WTC11 (cell line): ENCODE measurements at regions not wholly inside any gene's neighbourhood (a gene's known extent, or its start where the extent isn't known, plus 50 kb on each side); places are given as distances from the start of the nearest gene placed in this dataset.

Experiments used
- ATAC-seq: fragments of 200-7000 bp; cut with Tn5 transposase; 2 replicates; pipeline ENCODE4 v1.10.0; 2021; ENCODE audit warnings: mild to moderate bottlenecking, moderate library complexity
- CTCF ChIA-PET: fragments of 300-600 bp; sonication (Branson Sonifier 250); formaldehyde crosslinking; loops from one replicate; lab custom pipeline; 2021; ENCODE audit warnings: antibody characterized with exemption; lab: Charles Lee
- POLR2A ChIA-PET: fragments of 350-600 bp; sonication (Branson Sonifier 250); formaldehyde crosslinking; loops from one replicate; lab custom pipeline; 2021; ENCODE audit warnings: antibody characterized with exemption; lab: Charles Lee
- DNase-seq: peaks from one replicate; pipeline ENCODE4 v3.0.0; 2021; ENCODE audit warnings: low spot score
- H3K27ac Mint-ChIP-seq: 2 replicates; pipeline ENCODE4 v1.8.0; 2021; ENCODE audit warnings: mixed read lengths
- H3K27me3 Mint-ChIP-seq: 2 replicates; pipeline ENCODE4 v1.8.0; 2021; ENCODE audit warnings: low read depth, mild to moderate bottlenecking, moderate library complexity, mixed read lengths
- H3K36me3 Mint-ChIP-seq: 2 replicates; pipeline ENCODE4 v1.8.0; 2021; ENCODE audit warnings: mixed read lengths
- H3K4me1 Mint-ChIP-seq: 2 replicates; pipeline ENCODE4 v1.8.0; 2022; ENCODE audit warnings: mixed read lengths
- H3K4me3 Mint-ChIP-seq: 2 replicates; pipeline ENCODE4 v1.8.0; 2021; ENCODE audit warnings: mild to moderate bottlenecking, moderate library complexity, mixed read lengths
- H3K9me3 Mint-ChIP-seq: 2 replicates; pipeline ENCODE4 v1.8.0; 2021; ENCODE audit warnings: mixed read lengths
- AFF4 ChIP-seq: sonication (generic); formaldehyde crosslinking; IDR thresholded peaks from 2 replicates; pipeline ENCODE4 v1.8.1; 2023; ENCODE audit warnings: mild to moderate bottlenecking, missing genetic modification reagents, borderline replicate concordance
- AR ChIP-seq: fragments of 250-450 bp; sonication (Bioruptor Pico); IDR thresholded peaks from 2 replicates; pipeline ENCODE4 v1.9.0; 2021; ENCODE audit warnings: mild to moderate bottlenecking
- CBFB ChIP-seq: sonication (generic); formaldehyde crosslinking; IDR thresholded peaks from 2 replicates; pipeline ENCODE4 v1.8.1; 2022; ENCODE audit warnings: mild to moderate bottlenecking, low read depth, missing genetic modification reagents
- CREM ChIP-seq: sonication (generic); formaldehyde crosslinking; IDR thresholded peaks from 2 replicates; pipeline ENCODE4 v1.8.1; 2022; ENCODE audit warnings: mild to moderate bottlenecking, missing genetic modification reagents, moderate library complexity
- ERG ChIP-seq: fragments of 250-450 bp; sonication (Bioruptor Pico); IDR thresholded peaks from 2 replicates; pipeline ENCODE4 v1.8.0; 2021; ENCODE audit warnings: mild to moderate bottlenecking
- GRHL2 ChIP-seq: fragments of 250-450 bp; sonication (Bioruptor Pico); IDR thresholded peaks from 2 replicates; pipeline ENCODE4 v1.8.0; 2022; ENCODE audit warnings: mild to moderate bottlenecking, moderate library complexity; ENCODE audit not compliant: insufficient replicate concordance, severe bottlenecking
- HMGXB4 ChIP-seq: sonication (generic); formaldehyde crosslinking; IDR thresholded peaks from 2 replicates; pipeline ENCODE4 v1.8.1; 2023; ENCODE audit warnings: mild to moderate bottlenecking, moderate library complexity, missing genetic modification reagents
- KAT7 ChIP-seq: sonication (generic); formaldehyde crosslinking; IDR thresholded peaks from 2 replicates; pipeline ENCODE4 v1.8.1; 2023; ENCODE audit warnings: missing genetic modification reagents, mild to moderate bottlenecking, borderline replicate concordance
- RELA ChIP-seq: sonication (generic); formaldehyde crosslinking; IDR thresholded peaks from 2 replicates; pipeline ENCODE4 v1.8.1; 2022; ENCODE audit warnings: missing genetic modification reagents, mild to moderate bottlenecking, borderline replicate concordance
- ZBTB21 ChIP-seq: sonication (generic); formaldehyde crosslinking; IDR thresholded peaks from 2 replicates; pipeline ENCODE4 v1.8.1; 2023; ENCODE audit warnings: mild to moderate bottlenecking, missing genetic modification reagents, borderline replicate concordance
- ZNF281 ChIP-seq: sonication (generic); formaldehyde crosslinking; IDR thresholded peaks from 2 replicates; pipeline ENCODE4 v1.8.0; 2023; ENCODE audit warnings: mild to moderate bottlenecking, missing genetic modification reagents

GRCh38 chr1:198444792-198445191 lies 95.7 kb downstream of the ATP6V1G3 start:
- TF ChIP-seq ZNF281 (no peak), AR (CRISPR knock-in tag) (no peak), GRHL2 (CRISPR knock-in tag) (no peak), CREM (CRISPR knock-in tag) (no peak), ERG (CRISPR knock-in tag) (no peak)
- TF ChIP-seq, all 79 proteins: peak for 0
- DNase-seq (no peak), ATAC-seq (no peak)
- Mint-ChIP-seq H3K4me3 (no peak overlapping the region), H3K36me3 (no peaks in the 10 kb centered on the region), H3K27me3 (no peaks in the 10 kb centered on the region), H3K27ac (no peak overlapping the region), H3K4me1 (no peaks in the 10 kb centered on the region), H3K9me3 (no peaks in the 10 kb centered on the region)
- ChIA-PET POLR2A (no interaction called here), CTCF (no interaction called here)

GRCh38 chr1:198443365-198444233 lies 96.9 kb downstream of the ATP6V1G3 start:
- no peaks in the 10 kb centered on the region for H3K36me3 Mint-ChIP-seq
- H3K4me1 Mint-ChIP-seq: no peaks in the 10 kb centered on the region
- ChIA-PET POLR2A (no interaction called here), CTCF (no interaction called here)
- no peaks in the 10 kb centered on the region for H3K27me3 Mint-ChIP-seq
- H3K4me3 Mint-ChIP-seq: no peak overlapping the region
- no peak overlapping the region for H3K27ac Mint-ChIP-seq
- no peaks in the 10 kb centered on the region for H3K9me3 Mint-ChIP-seq
- no peak for DNase-seq
- no peak for ATAC-seq
- TF ChIP-seq RELA (CRISPR knock-in tag) (no peak), HMGXB4 (CRISPR knock-in tag) (no peak), AFF4 (no peak), ZBTB21 (no peak), CBFB (CRISPR knock-in tag) (no peak), KAT7 (CRISPR knock-in tag) (no peak), ERG (CRISPR knock-in tag) (no peak), AR (CRISPR knock-in tag) (no peak)
